Activated naive CD4-positive, alpha-beta T cell treated with anti-CD3 and anti-CD28 coated beads, Interleukin-2, amount 50 U/mL, for 72 hours (primary cell): ENCODE measurements at regions not wholly inside any gene's neighbourhood (a gene's known extent, or its start where the extent isn't known, plus 50 kb on each side); places are given as distances from the start of the nearest gene placed in this dataset.

Experiments
- ATAC-seq, 2 donors: fragments of 150-1000 bp; cut with Tn5 transposase; 2 replicates each; pipeline ENCODE4 v1.10.0; 2021; ENCODE audit warnings: mild to moderate bottlenecking in 2 of 2, moderate library complexity in 2 of 2
- DNase-seq, 2 donors: peaks; one replicate each; pipeline ENCODE4 v3.0.0; 2021 to 2022; ENCODE audit warnings: low spot score in 2 of 2
- H3K27ac Mint-ChIP-seq, 2 donors: one replicate each; pipeline ENCODE4 v1.8.0; 2022; ENCODE audit warnings: mild to moderate bottlenecking in 2 of 2, mixed read lengths in 2 of 2
- H3K36me3 Mint-ChIP-seq, 2 donors: one replicate each; pipeline ENCODE4 v1.8.0; 2022; ENCODE audit warnings: mixed read lengths in 2 of 2
- H3K9me3 Mint-ChIP-seq, 2 donors: one replicate each; pipeline ENCODE4 v1.8.0; 2022; ENCODE audit warnings: mixed read lengths in 2 of 2

DNA sequence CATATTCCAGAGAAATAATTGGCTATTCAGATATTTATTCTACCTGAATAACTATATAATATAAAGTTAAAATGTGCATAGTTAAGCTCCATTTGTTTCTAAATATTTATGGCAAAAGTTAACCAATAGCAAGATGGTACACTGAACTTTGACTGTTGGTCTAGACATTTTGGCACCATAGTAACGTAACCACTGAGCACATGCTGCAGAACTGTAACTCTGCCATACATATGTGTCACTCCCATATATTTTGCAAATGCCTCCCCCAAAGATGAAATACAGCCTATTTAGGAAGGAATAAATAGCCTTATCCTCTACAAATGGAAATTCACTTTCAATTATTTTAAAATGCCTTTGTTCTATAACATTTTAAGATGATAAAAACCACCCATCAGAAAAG lies 424.9 kb downstream of the CENPC start:
- peaks cover 0 to 12% of the 10 kb centered on the region in 2 donors for H3K9me3 Mint-ChIP-seq
- DNase-seq, result no peak
- H3K27ac Mint-ChIP-seq, result no peak overlapping the region
- ATAC-seq, result no peak
- no peaks in the 10 kb centered on the region for H3K36me3 Mint-ChIP-seq

DNA sequence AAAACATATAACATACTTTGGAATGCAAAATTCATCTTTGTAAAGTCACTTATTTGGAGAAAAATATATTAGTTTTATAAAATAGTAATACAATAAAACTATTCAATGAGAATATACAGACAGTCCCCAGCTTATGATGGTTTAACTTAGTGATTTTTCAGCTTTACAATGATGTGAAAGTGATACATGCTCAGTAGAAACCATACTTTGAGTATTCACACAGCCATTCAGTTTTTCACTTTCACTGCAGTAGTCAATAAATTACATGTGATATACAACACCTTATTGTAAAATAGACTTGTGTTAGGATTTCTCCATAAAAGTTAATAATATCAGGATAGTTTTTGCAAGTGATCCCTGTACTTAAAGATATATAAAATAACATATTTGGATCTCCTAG lies 436.0 kb downstream of the CENPC start:
- H3K36me3 Mint-ChIP-seq, result no peaks in the 10 kb centered on the region
- DNase-seq (no peak), ATAC-seq (no peak)
- H3K27ac Mint-ChIP-seq, result no peak overlapping the region
- H3K9me3 Mint-ChIP-seq, result no peaks in the 10 kb centered on the region

DNA sequence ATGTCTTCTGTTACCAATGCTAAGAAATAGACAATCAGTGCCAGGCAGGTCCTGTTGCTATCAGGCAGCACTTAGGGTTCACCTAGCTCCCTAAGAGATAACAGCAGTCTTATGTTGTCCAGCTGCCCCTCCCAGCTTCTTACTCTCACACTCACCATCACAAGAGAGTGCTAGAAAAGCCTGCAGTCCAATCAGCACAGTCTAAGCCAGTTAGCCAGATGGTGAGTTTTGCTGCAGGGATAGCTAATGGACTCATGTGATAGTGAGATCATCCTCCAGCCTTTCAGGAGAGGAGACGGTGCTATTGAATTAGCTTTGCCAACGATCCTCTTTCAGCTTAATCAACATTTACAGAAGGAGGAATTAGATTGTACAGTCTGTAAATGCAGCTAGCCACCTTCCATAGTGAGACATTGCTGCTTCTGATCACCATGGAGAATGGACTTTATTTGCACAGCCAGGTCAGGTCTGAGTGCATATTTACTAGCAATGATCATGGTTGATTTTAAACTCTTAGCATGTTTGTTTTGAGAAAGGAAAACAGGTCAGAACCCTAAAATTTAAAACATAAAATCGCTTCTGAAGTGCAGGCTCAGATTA lies 438.3 kb downstream of the CENPC start:
- DNase-seq (no peak), ATAC-seq (no peak)
- H3K27ac Mint-ChIP-seq, result no peak overlapping the region
- H3K36me3 Mint-ChIP-seq, result no peaks in the 10 kb centered on the region
- peaks cover 0 to 2% of the 10 kb centered on the region in 2 donors for H3K9me3 Mint-ChIP-seq

DNA sequence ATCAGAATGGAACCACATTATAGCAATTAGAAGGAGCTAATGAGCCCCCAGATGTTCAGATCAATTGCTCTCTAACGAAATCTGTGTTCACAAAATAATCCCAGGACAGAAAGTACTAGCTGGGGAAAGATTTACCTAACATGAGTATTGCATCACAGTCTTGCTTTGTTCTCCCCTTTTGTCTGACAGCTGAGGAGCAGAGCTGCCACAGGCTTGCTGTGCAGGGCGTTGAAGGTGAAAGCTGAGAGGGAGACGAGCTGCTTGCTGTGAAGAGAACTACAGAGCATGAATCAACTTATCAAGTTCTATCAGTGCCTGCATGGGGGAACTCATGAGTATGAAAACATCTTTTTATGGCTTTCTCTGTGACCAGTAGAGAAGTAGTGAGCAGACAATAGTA lies 441.2 kb downstream of the CENPC start:
- DNase-seq (no peak), ATAC-seq (no peak)
- no peaks in the 10 kb centered on the region for H3K36me3 Mint-ChIP-seq
- H3K27ac Mint-ChIP-seq, result no peak overlapping the region
- H3K9me3 Mint-ChIP-seq, result peaks cover 2 to 4% of the 10 kb centered on the region in 2 donors

DNA sequence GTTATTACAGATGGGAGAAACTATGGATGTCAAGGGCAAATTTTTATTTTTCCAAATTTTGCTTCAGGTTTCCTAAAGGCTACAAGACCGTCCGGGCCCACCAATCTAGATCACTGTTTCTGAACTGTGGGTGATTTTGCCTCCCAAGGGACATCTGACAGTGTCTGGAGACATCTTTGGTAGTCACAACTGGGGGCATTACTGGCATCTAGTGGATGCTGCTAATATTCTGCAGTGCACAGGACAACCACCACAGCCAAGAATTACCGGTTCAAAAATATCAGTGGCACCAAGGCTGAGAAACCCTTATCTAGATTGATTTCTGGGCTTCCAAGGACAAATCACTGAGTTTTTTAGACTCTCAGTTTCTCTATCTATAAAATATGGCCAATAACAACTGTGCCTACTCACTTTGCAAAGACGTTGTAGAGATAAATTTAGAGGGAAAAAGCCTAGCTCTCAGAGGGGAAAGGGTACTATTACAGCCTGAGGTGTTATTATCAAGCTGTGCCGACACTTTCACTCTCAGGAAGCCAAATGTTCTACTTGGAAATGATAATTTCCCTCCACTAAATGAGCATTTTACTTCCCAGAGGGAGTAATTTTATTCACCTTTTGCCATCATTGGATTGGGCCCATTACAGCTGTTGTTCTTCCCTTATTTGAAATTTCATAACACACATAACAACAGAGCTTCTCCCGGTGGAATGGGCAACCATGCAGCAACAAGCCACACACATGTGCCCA lies 442.1 kb downstream of the CENPC start:
- ATAC-seq, result no peak
- Mint-ChIP-seq H3K9me3 (peaks cover 2 to 4% of the 10 kb centered on the region in 2 donors), H3K36me3 (no peaks in the 10 kb centered on the region), H3K27ac (no peak overlapping the region)
- DNase-seq, result no peak

DNA sequence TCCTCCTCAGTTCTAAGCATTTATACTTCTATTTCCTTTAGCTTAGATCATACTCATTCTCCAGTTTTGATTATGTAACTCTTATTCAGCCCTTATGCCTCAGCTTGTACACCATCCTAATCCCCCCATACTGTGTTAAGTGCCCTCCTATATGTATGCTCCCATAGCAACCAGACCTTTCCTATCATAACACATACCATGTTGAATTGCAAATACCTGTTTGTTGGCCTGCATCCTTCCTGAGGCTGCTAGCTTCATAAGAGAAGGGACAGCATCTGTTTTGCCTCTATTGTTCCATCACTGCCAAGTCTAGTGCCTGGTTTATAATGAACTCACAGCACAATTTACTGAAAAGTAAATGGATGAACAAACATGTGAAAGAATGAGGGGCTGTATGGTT lies 443.7 kb downstream of the CENPC start:
- Mint-ChIP-seq H3K9me3 (peaks cover 2 to 4% of the 10 kb centered on the region in 2 donors), H3K36me3 (no peaks in the 10 kb centered on the region), H3K27ac (no peak overlapping the region)
- ATAC-seq, result no peak
- no peak for DNase-seq

DNA sequence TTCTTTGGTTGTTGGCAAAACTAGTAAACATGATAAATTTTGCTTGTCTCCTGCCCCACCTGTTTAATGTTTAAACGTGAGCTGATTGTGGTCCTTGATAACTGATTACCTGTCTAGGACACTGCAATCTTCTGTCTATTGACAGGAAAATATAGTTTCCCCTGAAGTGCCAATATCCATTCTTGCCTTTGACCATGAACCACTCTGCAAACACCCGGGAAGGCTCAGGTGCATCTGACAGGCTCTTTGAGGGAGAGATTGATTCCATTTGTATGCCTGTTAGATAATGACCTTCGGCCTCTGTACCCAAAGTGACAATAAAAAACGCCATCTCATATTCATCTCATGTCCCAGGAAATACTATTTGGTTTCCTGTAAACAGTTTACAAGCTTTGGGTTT lies 453.0 kb downstream of the CENPC start:
- Mint-ChIP-seq H3K36me3 (no peaks in the 10 kb centered on the region), H3K27ac (no peak overlapping the region), H3K9me3 (no peaks in the 10 kb centered on the region)
- ATAC-seq (no peak), DNase-seq (no peak)

DNA sequence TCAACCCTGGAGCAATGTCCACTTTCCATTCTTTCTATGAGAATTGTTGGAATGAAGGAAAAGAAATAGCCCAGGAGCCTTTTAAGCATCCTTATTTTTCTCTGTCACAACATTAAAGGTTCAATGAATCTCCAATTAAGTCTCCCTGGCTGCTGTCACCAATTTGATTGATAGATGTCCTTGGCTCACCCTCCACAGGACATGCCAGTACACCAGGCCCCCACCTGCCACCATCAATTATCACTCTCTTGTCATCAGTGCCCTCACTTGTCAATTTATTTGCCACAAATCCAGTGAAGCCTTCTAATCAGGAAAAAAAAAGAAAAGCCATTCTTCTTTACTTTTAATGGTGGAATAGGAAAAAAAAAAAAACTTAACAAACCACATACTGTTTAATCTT lies 453.6 kb downstream of the CENPC start:
- Mint-ChIP-seq H3K27ac (no peak overlapping the region), H3K36me3 (no peaks in the 10 kb centered on the region), H3K9me3 (no peaks in the 10 kb centered on the region)
- DNase-seq (no peak), ATAC-seq (no peak)

DNA sequence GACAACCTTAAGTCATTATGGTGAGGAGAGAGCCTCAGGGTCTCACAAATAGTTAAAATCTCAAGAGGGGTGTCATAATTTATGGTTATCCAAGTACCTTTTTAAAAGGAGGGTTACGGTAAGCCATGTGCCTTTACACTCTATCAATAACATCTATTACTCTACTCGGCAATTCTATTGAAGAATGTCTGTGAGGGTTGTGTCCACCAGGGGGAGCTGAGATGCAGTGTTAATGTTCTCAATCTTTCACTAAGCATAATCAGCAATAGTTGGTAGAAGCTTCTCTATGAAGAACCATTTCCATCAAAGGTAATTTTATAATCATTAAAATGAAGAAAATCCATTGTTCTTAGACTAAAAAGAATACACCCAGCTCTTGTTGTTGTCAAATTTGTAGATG lies 457.4 kb downstream of the CENPC start:
- Mint-ChIP-seq H3K9me3 (no peaks in the 10 kb centered on the region), H3K27ac (no peak overlapping the region), H3K36me3 (no peaks in the 10 kb centered on the region)
- ATAC-seq (no peak), DNase-seq (peak in 1 of 2 donors; percentile 47)

DNA sequence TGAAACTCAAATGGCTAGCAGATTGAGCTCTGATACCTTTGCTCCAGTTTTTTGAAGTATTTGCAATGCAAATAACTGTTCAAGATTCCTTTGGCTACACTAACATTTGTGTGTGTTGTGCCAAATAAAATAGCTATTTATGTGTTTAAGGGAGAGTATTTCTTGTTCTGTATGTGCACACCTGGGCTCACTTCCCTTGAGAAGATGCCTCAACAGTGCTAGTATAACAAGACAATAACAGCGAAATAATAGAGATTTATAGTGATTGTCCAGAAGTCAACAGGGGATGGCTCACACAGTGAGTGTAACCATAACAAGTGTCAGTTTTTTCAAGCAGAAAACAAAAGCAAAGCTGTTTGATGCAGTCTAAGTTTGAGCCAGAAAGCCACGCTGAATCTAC lies 460.5 kb downstream of the CENPC start:
- Mint-ChIP-seq H3K9me3 (no peaks in the 10 kb centered on the region), H3K27ac (no peak overlapping the region), H3K36me3 (no peaks in the 10 kb centered on the region)
- DNase-seq, result no peak
- no peak for ATAC-seq

DNA sequence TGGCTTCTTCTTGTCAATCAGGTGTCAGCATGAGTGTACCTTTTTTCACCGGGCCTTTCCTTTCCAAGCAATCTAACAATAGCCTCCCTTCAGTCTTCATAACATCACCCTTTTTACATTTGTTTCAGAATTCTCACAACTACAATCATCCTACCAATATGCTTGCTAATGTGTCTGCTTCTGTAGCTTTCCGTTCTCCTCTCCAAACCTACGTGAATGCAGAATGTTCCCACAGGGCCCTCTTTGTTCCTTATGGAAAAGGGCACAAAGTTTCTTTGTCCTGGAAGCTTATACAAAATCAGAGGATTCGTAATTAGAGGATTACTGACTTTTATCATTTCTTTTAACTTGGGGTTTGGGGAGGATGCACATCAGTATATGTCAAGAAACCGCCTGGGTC lies 461.8 kb downstream of the CENPC start:
- ATAC-seq (no peak), DNase-seq (no peak)
- Mint-ChIP-seq H3K9me3 (no peaks in the 10 kb centered on the region), H3K27ac (no peak overlapping the region), H3K36me3 (no peaks in the 10 kb centered on the region)

DNA sequence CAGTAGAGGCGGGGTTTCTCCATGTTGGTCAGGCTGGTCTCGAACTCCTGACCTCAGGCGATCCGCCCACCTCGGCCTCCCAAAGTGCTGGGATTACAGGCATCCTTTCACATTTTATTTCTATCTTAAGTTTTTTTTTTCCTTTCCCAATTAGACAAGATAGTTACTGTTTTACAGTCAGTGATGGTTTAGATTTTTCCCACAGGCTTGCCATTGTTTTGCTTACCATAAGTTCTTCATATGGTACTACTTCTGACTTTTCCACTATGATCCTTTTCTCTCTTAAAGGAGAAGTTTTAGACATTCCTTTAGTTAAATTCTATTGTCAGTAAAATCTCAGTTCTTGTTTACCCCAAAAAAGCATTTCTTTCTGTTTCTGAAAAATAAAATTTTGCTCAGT lies 462.6 kb downstream of the CENPC start:
- ATAC-seq, result no peak
- Mint-ChIP-seq H3K36me3 (no peaks in the 10 kb centered on the region), H3K9me3 (no peaks in the 10 kb centered on the region), H3K27ac (no peak overlapping the region)
- DNase-seq, result no peak

DNA sequence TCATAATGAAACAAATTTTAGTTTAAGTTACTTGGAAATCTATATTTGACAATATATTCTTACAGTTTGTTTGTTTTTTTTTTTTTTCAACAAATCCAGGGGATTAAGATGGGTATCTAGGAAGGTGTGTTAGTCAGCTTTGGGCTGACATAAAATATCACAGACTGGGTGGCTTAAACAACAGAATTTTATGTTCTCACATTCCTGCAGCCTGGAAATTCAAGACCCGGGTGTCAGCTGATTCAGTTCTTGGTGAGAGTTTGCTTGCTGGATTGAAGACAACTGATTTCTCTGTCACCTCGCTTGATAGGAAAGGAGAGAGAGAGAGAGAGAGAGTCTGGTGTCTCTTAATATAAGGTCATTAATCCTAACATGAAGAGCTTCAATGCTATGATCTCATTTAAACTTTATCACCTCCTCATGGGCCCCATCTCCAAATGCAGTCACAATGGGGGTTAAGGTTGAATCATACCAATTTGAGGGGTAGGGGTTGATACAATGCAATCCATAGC lies 465.2 kb downstream of the CENPC start:
- Mint-ChIP-seq H3K9me3 (no peaks in the 10 kb centered on the region), H3K27ac (no peak overlapping the region), H3K36me3 (no peaks in the 10 kb centered on the region)
- ATAC-seq (no peak), DNase-seq (no peak)

DNA sequence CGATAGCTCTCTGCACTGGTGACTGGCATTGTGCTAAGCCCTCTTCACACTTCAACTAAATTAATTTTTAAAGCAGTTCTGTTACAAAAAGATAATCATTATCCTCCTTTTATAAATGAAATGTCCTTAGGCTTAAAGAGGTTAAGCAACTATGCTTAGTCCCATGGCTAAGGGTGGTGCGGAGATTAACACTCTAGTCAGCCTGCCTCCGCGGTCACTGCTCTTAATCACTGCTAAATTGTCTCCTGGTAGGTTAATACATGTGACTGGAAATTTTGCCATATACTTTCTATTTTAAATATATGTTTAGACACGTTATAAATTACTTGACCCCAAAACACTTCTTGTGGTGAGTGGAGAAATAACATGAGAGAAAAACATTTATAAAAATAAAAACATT lies 473.7 kb downstream of the CENPC start:
- DNase-seq (no peak), ATAC-seq (no peak)
- peaks cover 0 to 6% of the 10 kb centered on the region in 2 donors for H3K36me3 Mint-ChIP-seq
- peaks cover 9 to 10% of the 10 kb centered on the region in 2 donors for H3K9me3 Mint-ChIP-seq
- no peak overlapping the region for H3K27ac Mint-ChIP-seq

DNA sequence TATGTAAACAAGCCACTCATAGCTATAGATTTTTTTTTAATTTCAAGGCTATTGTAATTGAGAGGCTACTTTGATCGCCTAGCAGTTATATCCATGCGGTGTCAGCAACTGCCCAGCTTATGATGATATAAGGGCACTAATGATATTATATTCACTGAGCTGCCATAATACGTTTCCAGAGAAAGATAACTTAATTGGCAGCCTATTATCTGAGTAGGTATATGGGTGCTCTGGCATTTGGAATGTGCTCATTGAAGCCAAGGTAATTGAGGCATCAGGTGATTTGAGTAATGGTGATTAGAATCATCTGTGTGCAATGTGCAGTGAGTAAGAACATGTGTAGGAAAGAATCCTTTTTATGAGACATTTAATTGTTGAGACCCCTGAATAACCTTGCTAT lies 490.0 kb downstream of the CENPC start:
- peaks cover 0 to 6% of the 10 kb centered on the region in 2 donors for H3K9me3 Mint-ChIP-seq
- no peak overlapping the region for H3K27ac Mint-ChIP-seq
- DNase-seq (no peak), ATAC-seq (no peak)
- no peaks in the 10 kb centered on the region for H3K36me3 Mint-ChIP-seq

DNA sequence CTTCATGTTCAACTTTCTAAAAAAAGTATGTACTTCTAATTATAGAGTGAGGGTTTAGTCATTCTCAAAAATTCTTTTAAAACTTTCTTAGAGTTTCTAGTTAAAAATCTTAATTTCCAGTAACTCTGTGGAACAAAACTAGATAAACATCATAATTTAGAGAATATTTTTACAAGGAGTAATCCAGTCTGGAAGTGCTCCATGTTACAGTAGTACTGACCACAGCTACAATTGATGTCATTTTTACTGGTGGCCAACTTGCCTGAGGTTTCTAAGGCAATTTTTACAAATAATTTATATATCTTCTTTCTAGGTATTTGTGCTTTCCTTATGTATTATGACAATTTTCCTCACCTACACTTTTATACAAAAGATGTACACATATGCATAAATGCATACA lies 490.4 kb downstream of the CENPC start:
- no peak for ATAC-seq

DNA sequence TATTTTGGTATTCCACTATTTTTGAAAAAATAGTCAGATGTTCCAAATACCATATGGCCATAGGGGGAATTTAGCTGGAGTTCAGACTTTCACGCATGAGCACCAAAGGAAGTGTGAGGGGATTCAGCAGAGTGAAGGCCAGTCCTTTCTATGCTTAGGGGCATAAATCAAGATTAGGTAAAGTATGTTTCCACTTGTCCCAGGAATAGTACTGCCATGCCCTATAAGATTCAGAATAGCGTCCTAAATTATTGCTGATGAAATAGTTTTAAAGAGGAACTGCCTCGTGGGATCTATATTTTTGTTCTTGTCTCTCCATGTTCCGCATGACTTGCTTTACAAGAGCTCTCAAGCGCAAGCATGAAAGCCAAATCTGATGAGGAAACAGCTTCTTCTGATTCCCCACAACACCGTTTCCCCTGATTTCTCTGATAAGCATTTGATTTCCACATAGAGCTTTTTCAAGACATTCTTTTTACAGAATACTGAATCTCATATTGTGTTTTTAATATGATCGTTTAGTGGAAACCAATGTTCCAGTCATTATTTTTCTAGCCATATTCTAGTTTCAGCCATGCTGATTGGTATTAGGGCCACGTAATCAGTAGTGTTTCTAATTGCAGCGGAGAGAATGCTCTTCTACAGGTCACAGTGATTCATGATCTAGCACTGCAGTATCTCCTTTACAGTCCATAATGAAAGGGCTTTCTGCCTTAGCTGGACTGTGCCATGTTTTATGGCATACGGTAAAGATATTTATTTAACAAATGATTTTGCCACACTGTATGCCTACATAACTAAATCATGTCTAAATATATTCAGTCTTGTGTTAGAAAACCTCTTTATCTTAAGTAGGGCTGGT lies 492.3 kb downstream of the CENPC start:
- no peaks in the 10 kb centered on the region for H3K36me3 Mint-ChIP-seq
- DNase-seq (no peak), ATAC-seq (no peak)
- peaks cover 0 to 3% of the 10 kb centered on the region in 2 donors for H3K9me3 Mint-ChIP-seq
- H3K27ac Mint-ChIP-seq, result no peak overlapping the region

More for the DNA sequence above, 490.4 kb downstream of the CENPC start:
- DNase-seq, result no peak
- Mint-ChIP-seq H3K36me3 (no peaks in the 10 kb centered on the region), H3K9me3 (peaks cover 0 to 6% of the 10 kb centered on the region in 2 donors), H3K27ac (no peak overlapping the region)
